HG03159 (cell line): ENCODE measurements at regions not wholly inside any gene's neighbourhood (a gene's known extent, or its start where the extent isn't known, plus 50 kb on each side); places are given as distances from the start of the nearest gene placed in this dataset.
"Not testable (repeated sequence)": the region's sequence is repeated elsewhere in the genome, so short reads cannot be mapped to it uniquely, and the experiment has no call there.

ENCODE experiments used
- ATAC-seq: cut with Tn5 transposase; IDR thresholded peaks from one replicate; pipeline ENCODE4 v1.9.1; 2021; ENCODE audit warnings: mild to moderate bottlenecking, moderate library complexity; ENCODE audit not compliant: unreplicated experiment

- no peak for ATAC-seq
Observed at GRCh38 chr9:110013064-110013463, 194.9 kb downstream of the C9orf152 start.

GRCh38 chr9:110015759-110016158, 192.2 kb downstream of the C9orf152 start:
- ATAC-seq: no peak

- ATAC-seq: no peak
Observed at GRCh38 chr9:110016340-110016739, 191.6 kb downstream of the C9orf152 start.

GRCh38 chr9:110020216-110020615, 187.7 kb downstream of the C9orf152 start:
- ATAC-seq: not testable (repeated sequence)

- ATAC-seq: peak; percentile 93
Observed at GRCh38 chr9:110021891-110022290, 186.1 kb downstream of the C9orf152 start.

- not testable (repeated sequence) for ATAC-seq
Observed at GRCh38 chr9:110023221-110023620, 184.7 kb downstream of the C9orf152 start.

GRCh38 chr9:110025551-110026170, 182.3 kb downstream of the C9orf152 start:
- no peak for ATAC-seq

GRCh38 chr9:110027671-110028081, 180.3 kb downstream of the C9orf152 start:
- no peak for ATAC-seq

- no peak for ATAC-seq
Observed at GRCh38 chr9:110028271-110028670, 179.7 kb downstream of the C9orf152 start.

GRCh38 chr9:110028676-110029075, 179.3 kb downstream of the C9orf152 start:
- ATAC-seq: no peak

- ATAC-seq: no peak
Observed at GRCh38 chr9:110029429-110029955, 178.5 kb downstream of the C9orf152 start.

- no peak for ATAC-seq
Observed at GRCh38 chr9:110029956-110030480, 177.9 kb downstream of the C9orf152 start.

GRCh38 chr9:110030632-110031031, 177.3 kb downstream of the C9orf152 start:
- ATAC-seq: no peak

GRCh38 chr9:110031511-110032173, 176.3 kb downstream of the C9orf152 start:
- no peak for ATAC-seq

GRCh38 chr9:110032532-110032931, 175.4 kb downstream of the C9orf152 start:
- not testable (repeated sequence) for ATAC-seq

- no peak for ATAC-seq
Observed at GRCh38 chr9:110033869-110034268, 174.1 kb downstream of the C9orf152 start.

GRCh38 chr9:110036286-110036685, 171.7 kb downstream of the C9orf152 start:
- ATAC-seq: no peak

GRCh38 chr9:110040788-110041187, 167.2 kb downstream of the C9orf152 start:
- ATAC-seq: no peak

- ATAC-seq: no peak
Observed at GRCh38 chr9:110041452-110041851, 166.5 kb downstream of the C9orf152 start.

- no peak for ATAC-seq
Observed at GRCh38 chr9:110047232-110047954, 160.6 kb downstream of the C9orf152 start.

- peak; percentile 29 for ATAC-seq
Observed at GRCh38 chr9:110047955-110048402, 160.0 kb downstream of the C9orf152 start.
